NCI-H1417 (cell line): ENCODE measurements at regions not wholly inside any gene's neighbourhood (a gene's known extent, or its start where the extent isn't known, plus 50 kb on each side); places are given as distances from the start of the nearest gene placed in this dataset.
A peak's percentile ranks its signal among the peaks of the same experiment; 100 is the strongest.
"Not testable (repeated sequence)": the region's sequence is repeated elsewhere in the genome, so short reads cannot be mapped to it uniquely, and the experiment has no call there.

Experiments used
- DNase-seq, 3 experiments: peaks; one replicate each; lab custom pipeline; 2025; lab: John Stamatoyannopoulos, UW

DNA sequence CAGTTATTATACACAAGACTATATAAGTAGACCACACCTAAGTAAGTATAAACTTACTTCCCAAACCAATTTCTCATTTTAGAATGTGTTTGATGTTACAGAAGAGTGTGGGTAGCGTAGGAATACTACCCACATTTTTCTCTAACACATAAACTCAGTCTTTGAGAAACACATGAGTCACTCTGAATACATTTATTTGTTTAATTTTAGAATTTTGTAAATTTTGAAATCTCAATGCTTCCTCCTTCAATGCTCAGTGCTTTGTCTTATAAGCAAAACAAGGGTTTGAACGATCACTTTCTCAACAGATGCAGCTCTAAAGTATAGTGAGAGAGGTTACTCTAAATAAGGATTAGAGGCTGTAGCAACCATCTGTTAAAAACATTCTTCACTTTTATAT lies 700.8 kb downstream of the SI start:
- no peak for DNase-seq

DNA sequence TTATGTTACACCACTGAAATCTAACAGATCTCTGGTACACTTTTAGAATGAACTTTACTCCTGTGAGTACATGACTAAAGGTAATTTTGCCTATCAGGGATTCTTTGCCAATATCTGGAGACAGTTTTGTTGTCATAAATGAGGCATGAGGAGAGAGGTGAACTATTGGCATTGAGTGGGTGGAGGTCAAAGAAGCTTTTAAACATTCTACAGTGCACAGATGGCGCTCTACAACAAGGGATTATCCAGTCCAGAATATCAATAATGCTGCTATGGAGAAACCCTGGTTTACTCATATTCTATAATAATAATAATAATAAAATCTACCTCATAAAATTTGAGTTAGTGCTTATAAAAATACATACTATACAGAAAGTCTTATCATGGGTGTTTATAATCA lies 702.3 kb downstream of the SI start:
- peak in 1 of 3 experiments; percentile 32 for DNase-seq

DNA sequence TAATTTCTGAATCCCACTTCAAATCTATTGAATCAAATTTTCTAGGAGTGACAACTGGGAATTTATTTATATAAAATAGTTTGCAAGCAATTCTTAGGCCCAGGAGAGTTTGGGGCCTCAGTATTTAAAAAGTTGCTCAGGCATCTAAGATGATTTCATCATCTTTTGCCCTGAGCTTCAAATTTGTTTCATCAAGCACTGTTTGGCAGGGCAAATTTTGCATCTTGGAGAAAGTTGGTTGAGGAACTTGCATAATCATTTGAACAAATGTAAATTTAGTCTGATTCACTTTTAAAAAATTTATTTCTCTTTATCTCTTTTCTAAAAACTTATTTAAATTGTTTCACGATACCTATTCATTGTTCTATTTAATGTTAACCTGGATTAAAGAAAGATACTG lies 702.8 kb downstream of the SI start:
- no peak for DNase-seq

DNA sequence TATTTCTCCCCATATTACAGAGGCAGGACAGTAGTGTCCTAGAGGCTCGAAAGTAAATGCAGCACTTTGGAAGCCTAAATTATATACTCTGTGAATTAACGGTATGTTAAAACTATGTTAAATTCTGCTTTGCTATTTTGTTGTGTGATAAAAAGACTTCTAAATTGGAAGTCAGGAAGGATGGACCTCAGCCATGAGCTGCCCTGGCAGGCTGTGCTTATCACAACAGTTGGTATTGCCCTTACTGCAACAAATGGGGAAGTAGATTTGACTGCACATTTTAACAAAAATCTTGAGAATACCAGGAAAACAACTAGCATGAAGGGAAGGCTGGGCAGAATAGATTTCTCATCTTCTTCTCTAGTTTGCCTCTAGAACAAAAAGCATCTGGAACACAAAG lies 706.6 kb downstream of the SI start:
- DNase-seq, result no peak

DNA sequence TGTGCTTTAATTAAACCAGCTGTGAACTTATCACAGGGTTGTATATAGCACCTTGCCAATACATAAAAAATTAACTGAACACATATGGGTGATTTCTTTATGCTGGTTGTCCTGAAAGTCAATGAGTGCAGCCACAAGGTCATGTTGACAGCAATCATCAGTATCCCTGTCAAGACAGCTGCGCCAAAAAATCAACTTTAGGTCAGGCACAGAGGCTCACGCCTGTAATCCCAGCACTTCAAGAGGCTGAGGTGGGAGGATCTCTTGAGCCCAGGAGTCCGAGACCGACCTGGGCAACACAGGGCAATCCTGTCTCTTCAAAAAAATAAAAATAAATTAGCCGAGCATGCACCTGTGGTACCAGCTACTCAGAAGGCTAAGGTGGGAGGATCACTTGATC lies 707.3 kb downstream of the SI start:
- no peak for DNase-seq

DNA sequence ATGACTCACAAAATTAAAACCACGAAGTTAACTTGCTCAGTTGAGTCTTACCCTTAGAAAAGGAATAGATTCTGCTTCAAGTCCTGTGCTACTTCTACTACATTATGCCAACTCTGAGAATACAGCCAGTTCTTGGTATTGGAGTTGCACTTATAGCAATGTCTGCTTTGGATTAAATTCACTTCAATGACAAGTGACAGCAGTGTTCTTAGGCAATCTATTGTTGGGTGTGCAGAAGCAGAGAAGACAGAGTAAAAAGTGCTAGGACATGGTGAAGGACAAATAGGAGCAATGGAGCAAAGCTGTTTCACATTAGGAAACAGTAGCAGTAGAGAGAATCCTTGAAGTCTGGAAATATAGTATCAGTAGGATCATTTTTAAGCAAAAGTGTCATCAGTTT lies 713.1 kb downstream of the SI start:
- no peak for DNase-seq

DNA sequence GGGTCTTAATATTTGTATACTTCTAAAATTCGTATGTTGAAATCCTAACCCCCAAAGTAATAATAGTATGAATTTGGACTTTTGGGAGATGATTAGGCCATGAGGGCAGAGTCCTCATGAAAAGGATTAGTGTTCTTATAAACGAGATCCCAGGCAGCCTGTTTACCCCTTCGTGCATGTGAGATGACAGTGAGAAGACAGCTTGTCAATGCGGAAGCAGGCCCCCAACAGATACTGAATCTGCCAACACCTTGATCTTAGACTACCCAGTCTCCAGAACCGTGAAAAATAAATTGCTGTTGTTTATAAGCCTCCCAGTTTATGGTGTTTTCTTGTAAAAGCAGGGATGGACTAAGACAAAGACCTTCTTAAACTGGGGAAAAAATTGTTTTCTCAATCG lies 714.2 kb downstream of the SI start:
- DNase-seq, result no peak

DNA sequence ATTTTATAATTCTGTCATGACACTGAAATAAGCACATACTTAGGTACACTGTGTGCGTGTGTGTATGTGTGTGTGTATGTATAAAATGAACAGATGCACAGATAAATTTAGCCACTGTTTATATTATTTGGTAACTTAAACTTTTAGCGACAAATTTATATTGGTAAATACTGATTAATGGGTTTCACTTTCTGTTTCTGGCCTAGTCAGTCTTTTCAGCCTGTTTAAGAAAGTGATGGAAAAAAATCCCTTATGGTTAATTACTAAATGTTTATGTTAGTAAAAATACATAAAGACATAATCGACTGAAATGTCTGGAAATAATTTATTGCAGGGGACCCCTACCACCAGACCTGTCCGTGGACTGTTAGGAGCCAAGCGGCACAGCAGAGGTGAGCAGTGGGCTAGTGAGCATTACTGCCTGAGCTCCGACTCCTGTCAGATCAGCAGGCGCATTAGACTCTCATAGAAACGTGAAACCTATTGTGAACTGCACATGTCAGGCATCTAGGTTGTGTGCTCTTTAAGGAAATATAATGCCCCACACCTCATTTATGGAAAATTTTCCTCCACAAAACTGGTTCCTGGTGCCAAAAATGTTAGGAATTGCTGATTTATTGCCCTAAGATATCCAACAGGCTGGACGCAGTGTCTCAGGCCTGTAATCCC lies 717.4 kb downstream of the SI start:
- no peak for DNase-seq

DNA sequence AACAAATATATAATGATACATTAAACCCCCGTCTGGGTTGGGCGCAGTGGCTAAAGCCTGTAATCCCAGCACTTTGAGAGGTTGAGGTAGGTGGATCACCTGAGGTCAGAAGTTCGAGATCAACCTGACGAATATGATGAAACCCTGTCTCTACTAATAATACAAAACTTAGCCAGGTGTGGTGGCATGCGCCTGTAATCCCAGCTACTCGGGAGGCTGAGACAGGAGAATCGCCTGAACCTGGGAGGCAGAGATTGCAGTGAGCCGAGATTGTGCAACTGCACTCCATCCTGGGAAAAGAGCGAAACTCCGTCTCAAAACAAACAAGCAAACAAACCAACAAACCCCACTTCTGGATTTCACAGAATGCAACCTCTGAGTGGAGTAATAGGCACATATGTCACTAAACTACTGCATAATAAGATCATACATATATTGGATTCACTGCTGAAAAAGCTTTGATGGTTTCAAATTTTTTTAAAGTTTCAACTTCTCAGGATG lies 718.2 kb downstream of the SI start:
- no peak for DNase-seq

DNA sequence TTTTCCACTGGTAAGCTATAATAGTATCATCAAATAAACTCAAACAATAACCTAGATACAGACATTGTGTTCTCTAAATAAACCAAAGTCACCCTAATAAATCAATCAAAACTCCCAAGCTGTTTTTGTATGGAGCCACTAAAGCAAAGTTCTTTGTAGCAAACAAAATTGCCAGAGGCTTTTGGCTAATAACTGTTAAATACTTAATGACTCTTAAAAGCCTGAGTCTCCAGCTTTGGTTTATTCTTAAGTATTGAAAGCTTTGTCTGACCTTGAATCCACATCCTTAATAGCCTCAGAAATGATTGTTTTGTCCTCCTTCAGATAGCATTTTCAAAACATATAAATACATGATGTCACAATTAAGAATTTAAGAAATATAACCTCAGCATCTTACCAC lies 725.3 kb downstream of the SI start:
- peak in 2 of 3 experiments; percentile 32 to 89 for DNase-seq

DNA sequence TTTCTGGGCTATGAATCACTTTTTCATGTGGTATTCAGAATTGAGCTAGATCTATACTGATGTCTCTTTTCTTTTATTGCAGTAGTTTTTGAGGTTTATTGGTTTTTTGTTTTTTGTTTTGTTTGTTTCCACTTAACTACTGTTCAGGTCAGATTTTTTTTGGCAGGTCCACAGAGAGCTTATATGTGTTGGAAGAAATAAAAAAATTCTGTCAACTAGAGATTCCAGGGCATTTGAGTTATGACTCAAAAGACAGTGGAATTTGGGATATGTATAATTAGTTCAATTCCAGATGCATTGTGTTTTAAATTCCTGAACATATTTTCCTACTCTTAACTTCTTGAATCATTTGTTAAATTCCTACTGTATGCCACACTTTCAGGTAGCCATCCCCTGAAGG lies 727.2 kb downstream of the SI start:
- DNase-seq, result no peak

DNA sequence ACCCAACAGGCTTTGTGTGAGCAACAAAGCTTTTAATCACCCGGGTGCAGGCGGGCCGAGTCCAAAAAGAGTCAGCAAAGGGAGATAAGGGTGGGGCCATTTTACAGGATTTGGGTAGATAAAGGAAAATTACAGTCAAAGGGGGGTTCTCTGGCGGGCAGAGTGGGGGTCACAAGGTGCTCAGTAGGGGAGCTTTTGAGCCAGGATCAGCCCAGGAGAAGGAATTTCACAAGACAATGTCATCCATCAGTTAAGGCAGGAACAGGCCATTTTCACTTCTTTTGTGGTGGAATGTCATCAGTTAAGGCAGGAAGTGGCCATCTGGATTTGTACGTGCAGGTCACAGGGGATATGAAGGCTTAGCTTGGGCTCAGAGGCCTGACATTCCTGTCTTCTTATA lies 736.1 kb downstream of the SI start:
- not testable (repeated sequence) for DNase-seq

DNA sequence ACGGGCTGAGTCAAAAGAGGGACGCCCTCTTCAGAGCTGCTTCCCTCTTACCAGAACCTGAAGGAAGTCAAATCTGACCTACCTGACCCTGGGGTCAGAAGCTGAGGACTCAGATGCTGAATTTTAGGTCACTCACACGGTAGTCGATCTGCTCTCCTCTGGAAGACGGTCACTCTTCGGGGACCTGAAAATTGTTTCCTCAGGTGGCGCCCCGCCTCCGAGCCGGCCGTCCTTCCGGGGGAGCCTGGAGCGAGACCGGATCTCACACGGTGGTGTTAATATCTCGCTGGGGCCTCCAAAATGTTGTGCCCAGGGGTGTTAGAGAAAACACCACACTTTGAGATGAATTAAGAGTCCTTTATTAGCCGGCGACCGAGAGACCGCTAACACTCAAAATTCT lies 737.2 kb downstream of the SI start:
- no peak for DNase-seq

DNA sequence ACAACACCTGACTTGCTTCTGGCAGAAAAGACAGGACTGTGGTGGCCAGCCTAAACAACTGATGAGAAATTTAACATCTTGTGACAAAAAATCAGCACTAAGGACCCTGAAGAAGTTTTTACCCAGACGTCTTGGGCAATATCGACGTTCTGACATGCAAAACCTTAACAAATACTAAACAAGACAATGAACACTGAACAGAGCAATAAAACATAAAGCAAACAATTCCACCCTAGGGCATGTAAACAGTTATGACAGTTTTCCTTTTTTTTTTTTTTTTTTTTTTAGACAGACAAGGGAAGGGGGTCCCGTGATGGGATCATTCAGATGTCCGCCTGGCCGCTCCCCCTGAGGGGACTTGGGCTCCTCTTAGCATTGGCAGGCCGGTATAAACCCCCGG lies 738.0 kb downstream of the SI start:
- no peak for DNase-seq

DNA sequence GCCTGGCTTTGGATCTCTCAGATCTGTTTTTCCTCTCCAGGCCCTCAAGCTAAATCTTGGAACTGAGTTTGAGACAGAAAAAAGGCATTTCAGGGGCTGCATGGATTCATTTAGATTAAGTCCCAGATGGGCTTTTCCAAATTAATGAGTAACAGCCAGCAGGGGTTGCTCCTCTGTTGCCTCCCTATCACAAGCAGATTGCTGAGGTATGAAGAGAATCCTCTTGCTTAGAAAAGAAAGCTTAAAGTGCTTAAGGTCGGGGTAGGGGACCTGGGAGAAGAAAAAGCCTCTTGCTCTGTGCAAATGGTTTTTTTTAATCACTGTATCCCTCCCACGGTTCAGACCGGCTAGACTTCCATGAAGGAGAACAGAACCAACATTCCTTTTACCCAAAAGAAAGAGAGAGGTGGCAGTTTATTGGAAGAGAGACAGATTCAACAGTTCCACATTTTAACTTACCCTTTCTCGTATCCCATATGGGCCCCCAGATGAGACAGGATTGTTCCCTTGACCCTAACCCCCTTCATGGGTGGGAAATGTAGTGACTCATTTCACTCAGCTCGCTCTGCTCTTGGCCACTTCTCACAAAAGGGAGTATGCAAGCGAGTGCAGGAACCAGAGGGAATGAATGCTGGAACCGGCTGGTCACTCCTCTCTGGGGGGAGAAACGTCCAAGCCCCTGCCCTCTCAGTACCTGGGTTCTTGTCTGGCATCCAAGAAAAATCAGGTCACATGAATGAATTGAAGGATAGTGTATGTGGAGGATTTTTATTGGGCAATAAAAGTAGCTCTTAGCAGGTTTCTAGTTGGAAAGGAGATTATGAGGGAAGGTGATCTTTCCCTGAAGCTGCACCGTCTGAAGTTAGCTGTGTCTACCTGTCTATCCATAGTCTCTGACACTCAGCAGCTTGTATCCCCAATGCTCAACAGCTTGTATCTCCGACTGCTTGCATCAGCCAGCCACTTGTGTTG lies 745.2 kb downstream of the SI start:
- no peak for DNase-seq

DNA sequence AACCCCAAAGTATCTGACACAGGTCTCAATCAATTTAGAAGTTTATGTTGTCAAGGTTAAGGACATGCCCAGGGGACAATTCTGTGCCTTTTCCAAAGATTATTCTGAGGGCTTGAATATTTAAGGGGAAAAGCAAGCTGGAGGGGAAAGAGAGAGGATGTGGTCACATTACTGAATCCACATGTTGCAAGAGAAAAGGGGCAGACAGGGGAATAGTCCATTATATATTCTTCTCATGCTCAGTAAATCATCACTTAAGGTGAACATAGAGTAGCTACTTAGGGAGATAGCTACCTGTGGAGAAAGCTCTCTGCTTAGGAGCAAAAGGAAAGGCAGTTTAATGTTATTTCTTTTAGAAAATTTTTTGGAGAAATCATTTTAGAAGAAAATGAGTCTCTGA lies 751.6 kb downstream of the SI start:
- DNase-seq, result peak in 2 of 3 experiments; percentile 13 to 20

DNA sequence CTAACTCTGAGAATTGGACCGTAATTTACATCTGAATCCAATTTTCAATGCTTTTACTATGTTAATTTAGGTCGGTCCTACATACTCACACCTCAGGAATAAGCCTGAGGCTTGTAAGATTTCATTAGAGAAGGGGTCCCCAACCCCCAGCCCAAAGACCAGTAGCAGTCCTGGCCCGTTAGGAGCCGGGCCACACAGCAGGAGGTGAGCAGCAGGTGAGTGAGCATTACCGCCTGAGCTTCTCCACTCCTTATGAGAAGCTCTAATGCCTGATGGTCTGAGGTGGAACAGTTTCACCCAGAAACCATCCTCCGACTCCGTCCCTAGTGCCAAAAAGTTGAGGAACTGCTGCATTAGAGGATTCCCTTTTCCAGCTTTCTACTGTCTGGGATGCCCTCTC lies 757.3 kb downstream of the SI start:
- DNase-seq, result no peak

DNA sequence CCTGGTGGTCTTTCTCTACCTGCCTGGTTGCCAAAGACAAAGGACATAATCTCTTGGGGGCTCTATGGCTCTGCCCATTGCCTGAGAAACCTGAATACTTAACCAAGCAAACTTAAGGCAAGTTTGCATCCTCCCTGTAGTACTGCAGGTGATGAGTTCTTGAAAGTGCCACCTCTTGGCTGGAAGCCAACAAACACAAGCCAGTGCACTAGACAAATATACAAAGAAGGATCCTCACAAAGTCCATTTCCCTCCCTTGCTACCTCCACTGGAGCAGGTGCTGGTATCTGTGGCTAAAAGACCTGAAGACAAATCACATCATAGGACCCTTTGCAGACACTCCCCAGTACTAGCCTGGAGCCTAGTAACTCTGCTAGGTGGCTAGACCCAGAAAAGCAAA lies 772.3 kb downstream of the SI start:
- no peak for DNase-seq

DNA sequence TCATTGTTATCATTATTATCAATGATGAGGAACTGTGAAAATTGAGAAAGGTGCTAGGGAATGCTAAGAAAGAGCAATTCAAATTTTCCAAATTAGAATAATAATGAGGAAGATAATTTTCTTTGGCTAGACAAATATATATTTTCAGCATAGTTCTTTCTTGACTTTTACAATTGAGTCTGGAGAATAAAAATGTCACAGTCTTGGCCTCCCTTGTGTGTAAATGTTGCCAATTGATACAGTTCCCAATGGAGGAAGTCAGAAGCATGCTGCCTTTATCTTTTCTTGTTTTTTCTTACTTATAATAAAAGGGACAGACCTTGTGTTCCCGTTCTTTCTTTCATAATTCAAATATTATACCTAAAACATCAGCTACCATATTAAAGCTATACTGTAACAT lies 774.4 kb downstream of the SI start:
- no peak for DNase-seq

DNA sequence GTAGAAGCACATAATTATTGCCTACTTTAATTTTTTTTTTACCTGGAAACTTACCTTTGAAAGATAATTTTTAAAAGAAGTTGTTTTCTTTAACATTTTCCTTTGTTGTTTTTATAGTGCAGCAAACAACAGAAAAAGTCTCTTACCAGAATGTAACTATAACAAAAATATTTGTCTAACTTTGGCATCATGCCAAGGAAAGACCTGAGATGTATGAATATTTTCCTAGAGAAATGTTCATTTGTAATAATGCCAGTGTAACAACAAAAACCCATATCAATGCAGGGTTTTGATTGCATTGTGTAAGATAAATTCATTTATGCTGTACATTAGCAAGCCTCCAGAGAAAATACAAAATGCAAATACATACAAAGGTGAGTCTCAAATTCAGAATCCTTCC lies 775.7 kb downstream of the SI start:
- DNase-seq, result peak in 1 of 3 experiments; percentile 28

DNA sequence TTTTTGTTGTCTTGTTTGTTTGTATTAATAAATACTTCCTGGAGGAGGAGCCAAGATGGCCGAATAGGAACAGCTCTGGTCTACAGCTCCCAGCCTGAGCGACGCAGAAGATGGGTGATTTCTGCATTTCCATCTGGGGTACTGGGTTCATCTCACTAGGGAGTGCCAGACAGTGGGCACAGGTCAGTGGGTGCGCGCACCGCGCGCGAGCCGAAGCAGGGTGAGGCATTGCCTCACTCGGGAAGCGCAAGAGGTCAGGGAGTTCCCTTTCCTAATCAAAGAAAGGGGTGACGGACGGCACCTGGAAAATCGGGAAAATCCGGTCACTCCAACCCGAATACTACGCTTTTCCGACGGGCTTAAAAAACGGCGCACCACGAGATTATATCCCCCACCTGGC lies 786.8 kb downstream of the SI start:
- DNase-seq, result not testable (repeated sequence)

DNA sequence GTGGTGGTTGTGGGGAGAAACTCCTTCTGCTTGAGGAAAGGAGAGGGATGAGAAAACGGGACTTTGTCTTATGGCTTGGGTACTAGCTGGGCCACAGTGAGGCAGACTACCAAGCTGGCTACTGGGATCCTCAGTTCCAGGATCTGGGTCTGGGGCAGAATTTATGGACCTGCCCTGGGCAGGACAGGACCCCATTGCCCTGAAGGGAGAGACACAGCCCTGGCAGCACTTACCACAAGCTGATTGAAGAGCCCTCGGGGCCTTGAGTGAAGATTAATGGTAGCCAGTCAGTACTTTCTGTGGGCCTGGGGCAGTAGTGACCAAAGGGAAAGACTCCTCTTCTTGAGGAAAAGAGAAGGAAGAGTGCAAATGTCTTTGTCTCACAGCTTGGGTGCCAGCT lies 799.7 kb downstream of the SI start:
- DNase-seq, result no peak

DNA sequence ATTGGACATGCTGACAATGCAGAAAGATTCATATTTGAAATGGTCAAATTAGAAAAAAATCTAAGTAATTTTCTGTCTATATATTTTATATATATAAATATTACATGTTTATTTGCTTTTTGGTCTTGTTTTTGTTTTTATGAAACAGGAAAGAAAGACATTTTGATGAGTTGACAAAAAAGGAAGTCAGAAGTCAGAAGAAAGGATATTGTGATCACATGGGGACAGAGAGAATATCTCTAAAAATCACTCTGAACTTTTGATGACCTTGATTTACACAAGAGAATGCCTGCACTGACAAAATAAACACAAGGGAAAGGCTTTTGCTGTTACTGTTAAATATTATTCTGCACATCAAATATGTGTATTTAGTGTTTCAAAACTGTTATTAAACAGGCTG lies 811.2 kb downstream of the SI start:
- DNase-seq, result no peak
